HG03575 (cell line): ENCODE measurements at regions not wholly inside any gene's neighbourhood (a gene's known extent, or its start where the extent isn't known, plus 50 kb on each side); places are given as distances from the start of the nearest gene placed in this dataset.
A peak's percentile ranks its signal among the peaks of the same experiment; 100 is the strongest.

ENCODE experiments used
- ATAC-seq: cut with Tn5 transposase; IDR thresholded peaks from one replicate; pipeline ENCODE4 v1.9.1; 2021; ENCODE audit not compliant: unreplicated experiment, insufficient number of reproducible peaks, low FRiP score; ENCODE audit errors: extremely low read depth

DNA sequence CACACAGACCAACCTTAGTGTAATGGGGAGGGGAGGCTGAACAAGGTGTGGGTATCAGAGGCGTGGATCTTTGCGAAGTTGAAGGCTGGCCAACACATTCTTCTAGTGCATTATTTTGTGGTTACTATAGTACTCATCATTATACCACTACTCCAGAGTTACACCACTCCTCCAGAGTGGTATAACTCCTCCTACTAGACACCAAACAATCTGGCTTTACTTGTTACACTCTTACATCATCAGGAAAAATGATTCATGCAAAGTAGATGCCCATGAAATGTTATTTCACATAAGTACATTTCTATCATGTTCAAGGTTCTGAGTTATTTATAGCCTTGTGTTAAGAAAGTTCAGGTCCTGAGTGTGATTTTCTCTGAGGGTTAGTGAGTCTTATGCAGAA lies 443.1 kb upstream of the OPRM1 start:
- no peak for ATAC-seq

DNA sequence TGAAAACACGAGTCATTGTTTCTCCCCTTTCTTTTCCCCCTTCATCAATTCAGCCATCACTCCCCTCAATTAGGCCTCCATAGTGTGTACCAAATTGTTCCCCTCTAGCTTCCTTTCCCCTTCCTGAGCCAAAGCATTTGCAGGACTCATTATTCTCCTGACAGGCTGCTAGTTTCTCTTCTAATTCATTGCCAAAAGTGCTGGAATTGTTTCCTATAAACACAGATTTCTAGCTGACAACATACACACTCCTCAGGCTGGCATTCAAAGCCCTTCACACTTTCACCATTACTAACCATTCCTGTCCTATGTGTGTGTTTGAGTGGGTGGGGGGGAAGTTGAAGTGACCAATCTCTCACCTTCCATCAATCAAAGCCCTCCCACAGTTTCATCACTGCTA lies 444.2 kb upstream of the OPRM1 start:
- ATAC-seq = no peak

DNA sequence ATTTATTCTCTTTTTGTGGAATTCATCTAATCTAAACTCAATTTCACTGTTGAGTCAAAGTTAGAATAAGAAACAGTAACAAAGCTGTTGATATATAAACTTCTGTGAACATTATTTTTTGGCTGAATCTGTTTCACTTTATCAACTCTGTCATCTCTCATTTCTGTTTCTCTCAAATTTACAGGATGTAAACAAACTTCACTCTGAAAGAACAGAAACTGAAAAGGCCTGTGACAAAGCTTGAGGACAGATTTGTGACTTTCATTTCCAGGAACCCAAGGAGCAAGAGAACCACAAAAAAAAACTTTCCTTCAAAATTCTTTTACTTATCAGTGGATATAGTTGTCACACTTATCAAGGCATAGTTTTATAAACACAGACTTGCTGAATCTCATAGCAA lies 447.9 kb upstream of the OPRM1 start:
- ATAC-seq = peak; percentile 54

DNA sequence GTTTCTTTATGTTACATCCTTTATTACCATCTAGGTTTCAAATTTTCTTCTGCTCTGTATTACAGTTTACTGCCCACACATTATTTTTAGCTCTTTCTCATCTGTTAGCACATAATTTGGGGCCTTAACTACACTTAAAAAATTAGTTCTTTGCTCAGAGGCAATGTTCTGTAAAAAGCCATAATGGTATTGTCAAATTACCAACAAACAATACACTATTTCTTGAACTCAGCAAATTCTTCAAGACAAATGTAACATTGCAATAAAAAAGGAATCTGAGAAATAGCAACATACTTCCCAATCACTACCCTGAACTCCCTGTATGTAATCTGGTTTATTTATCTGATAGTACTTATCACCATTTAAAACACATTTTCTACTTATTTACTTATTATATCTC lies 448.6 kb upstream of the OPRM1 start:
- no peak for ATAC-seq

DNA sequence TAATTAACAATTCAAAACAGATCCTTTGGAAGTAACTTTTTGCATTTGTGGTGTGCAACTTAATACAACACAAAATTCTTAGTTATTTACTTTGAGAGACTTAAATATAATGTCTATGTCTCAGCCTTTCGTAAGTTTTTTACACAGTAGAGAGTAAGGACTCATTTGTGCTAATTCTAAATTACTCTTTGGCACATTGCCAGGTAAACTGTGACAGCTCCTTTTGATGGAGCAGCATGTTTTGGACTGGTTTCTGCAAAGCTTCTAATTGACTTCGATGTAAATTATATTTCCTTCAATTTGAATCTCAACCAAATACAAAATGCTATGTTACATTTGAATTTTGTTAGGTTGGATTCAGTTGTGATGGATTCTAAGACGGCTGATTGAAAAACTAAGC lies 450.7 kb upstream of the OPRM1 start:
- ATAC-seq = no peak

DNA sequence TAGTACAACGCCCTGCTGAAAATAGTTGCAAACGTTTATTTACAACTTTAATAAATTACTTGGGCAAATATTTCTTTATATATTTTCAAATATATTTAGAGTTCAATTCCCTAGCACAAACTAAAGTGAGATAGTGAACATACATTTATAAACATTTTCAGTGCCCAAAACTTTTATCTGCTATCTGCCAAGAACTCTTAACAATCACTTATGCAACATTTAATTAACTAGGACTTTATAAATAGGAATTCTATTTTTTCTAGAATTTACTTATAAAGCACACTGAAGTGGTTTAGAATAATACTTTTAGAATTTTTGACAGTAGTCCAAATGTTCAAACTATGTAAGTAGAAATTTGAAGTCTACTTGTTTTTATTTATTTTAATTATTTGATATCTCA lies 452.6 kb upstream of the RGS17 start:
- ATAC-seq = no peak

DNA sequence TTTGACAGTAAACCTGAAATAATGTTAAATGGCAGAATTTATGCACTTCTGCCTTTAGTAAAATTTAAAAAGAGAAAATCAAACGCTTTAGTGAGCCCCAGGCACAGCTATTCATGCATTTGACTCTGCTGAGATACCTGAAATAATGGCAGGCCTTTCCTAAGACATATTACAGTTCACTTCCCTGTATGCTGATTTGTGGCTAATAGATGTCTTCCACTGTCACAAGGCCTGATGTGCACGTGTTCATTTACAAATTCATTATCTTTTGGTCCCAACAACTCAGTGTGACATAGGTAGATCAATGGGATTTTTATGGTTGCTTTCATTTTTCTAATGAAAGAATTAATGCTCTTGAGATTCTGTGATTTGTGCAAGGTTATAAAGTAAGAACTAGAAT lies 449.7 kb upstream of the RGS17 start:
- ATAC-seq = no peak

DNA sequence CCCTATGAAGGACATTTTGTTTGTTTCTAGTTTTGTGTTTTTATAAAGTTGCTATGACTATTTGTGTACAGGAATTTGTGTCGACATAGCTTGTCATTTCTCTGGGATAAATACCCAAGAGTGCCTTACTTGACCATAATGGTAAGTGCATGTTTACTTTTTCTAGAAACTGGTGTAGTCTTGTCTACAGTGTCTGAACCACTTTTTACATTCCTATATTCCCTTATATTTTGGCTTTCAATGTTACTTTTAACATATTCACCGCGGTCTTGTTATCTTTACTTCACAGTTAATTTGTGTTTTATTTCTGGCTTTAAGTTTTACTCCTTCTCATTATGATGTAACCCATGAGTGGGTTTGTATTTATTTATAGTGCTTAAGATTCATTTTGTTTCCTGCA lies 444.4 kb upstream of the RGS17 start:
- ATAC-seq = no peak

DNA sequence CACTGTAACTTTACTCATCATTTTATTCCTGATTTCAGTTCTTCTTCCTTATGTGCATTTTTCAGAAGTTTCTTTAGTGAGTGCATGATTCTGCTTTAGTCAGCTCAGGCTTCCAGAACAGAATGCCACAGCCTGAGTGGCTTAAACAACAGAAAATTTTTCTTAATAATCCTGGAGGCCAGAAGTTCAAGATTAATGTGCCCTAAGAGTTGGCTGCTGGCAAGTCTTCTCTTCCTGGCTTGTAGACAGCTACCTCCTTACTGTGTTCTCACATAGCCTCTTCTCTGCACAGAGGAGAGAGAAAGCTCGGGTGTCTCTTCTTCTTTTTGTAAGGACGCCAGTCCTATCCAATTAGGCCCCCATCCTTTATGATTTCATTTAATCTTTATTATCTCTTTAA lies 443.1 kb upstream of the RGS17 start:
- ATAC-seq = no peak

DNA sequence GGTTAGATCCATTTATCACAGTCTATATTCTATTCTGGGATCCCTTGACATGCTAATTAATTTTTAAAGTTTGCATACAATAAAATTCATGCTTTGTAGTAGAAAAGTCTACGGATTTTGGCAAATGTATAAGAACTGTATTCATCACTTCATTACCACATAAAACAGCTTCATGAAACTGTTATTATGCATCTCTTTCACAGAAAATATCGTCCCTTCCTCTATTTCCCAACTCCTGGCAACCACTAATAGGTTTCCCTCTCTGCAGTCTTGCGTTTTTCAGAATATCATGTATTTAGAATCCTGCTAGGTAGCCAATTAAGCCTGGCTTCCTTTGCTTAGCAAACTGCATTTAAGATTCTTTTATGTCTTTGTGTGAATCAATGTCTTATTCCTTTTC lies 441.3 kb upstream of the RGS17 start:
- ATAC-seq = no peak

DNA sequence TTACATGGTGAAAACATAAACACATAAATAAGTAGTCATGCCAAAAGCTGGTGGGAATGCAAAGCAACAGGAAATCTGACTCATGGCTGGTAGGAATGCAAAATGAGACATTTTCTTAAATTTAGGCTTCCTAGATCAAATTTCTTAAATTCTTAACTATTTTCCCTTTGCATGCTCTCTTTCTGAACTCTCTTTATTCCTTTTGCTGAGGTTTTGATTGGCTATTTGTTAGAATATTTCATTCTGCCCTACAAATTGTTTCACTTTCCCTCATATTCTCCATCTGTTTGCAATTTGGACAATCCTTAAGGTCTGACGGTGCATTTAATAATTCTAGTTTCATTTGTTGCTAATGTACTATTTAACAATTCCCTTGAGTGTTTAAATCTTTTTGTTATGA lies 437.5 kb upstream of the RGS17 start:
- ATAC-seq = no peak

DNA sequence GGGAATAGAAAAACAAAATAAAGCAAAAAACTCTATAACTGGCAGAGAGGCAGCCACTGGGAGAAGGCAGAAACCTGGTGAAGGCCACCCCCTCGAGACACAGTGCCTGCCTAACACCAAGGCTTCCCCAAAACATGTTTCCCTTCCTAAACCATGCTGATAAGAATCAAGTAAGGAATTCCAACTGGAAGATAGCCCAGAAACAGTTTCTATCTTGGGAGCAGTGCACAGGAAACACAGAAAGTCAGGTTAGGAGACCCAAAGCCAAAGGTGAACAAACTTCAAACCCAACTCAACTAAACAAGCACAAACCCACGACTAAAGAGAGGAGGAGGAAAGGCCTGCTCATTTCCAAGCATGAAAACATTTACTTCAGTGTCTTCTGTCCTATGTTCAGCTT lies 433.7 kb upstream of the RGS17 start:
- ATAC-seq = no peak

DNA sequence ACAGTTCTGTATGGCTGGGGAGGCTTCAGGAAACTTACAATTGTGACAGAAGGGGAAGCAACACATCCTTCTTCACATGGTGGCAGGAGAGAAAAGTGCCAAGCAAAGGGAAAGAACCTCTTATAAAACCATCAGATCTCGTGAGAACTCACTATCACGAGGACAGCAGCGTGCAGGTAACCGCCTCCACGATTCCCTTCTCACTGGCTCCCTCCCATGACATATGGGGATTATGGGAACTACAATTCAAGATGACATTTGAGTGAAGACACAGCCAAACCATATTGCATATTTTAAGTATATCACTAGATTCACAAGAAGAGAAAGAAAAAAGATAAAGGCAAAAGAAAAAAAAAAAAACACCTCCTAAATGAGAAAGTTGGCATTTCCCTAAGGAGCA lies 431.9 kb upstream of the RGS17 start:
- no peak for ATAC-seq

DNA sequence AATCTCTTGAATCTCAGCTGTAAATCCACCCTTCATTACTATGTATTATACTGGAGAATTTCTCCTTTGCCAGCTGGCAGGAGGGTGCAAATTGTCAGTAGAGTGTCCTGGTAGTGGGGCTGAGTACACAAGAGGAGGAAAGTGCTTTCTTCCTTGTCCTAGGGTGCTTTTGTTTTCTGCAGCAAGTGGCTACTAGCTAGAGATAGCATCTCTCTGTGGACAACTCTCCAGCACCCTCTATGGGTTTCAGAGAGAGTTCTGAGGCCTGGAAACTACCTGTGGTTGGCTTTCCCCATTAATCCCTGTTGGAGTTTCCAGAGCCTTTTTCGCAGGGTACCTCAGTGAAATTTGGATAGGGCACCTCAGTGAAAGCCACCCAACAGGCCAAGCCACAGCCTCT lies 422.5 kb upstream of the RGS17 start:
- no peak for ATAC-seq

DNA sequence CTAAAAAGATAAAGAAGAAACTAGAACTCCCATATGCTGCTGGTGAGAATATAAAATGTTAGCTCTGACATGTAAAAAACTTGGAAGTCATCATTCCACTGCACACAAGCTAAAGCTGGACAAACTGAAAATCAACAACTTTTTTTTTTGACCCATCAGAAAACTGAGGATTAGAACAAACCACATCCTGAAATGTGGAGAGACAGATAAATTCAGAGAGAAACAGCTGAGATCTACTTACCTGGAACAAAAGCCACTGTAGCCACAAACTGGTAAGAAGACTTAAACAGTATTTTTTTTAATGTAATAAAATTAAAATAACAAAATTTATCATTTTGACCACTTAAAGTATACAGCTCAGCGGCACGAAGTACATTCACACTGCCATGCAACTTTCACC lies 408.5 kb upstream of the RGS17 start:
- ATAC-seq = no peak

DNA sequence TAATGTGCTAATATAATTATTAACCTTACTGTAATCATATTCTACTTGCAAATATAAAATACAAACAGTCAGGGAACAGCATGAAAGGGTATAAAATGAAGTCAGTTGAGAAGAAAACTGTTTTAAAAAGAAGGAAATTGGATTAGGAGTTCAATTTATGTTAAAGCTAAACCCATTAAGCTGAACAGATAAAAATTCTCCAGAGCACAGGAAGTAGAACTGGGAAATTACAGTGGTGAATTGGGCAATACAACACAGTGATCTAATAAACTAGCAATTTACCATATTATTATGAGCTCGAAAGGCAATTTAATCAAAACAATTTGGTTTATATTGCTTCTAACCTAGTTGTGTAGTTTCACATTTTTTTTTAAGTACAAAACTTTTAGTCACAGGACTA lies 407.4 kb upstream of the RGS17 start:
- no peak for ATAC-seq

DNA sequence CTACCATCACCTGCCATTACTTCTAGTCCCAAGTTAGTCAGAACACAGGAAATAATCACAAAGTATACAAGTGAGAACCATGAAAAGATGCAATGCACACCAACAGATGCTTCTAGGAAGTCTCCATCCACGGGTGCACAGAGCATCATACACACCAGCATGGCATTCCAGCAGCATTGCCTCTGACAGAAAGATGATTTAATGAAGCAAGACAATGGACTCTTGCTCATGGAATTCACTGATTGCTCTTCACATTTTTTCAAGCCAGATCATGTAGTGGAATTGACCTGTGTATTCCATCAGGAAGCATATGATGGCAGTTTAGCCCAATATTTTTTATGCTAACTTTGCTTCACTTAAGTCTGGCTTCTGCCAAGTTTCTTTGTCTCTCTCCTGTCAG lies 406.3 kb upstream of the RGS17 start:
- ATAC-seq = no peak

DNA sequence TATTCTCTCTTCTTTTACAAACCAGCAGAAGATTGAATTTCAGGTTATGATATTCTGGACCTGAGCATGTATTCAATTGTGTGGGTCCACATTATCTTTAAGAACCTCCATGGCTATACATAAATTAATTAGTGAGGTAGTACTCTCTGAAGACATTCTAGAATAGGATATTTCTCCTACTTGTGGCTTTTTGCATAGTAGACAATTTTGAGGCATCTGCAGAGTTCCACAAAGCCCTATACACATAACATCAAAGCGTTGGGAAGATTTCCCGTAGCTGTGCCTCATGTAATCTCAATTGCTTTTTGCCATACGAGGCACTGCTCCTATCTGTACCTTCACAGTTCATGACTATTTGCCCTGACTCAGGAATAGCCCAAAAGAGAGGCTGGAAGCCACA lies 395.4 kb upstream of the RGS17 start:
- ATAC-seq = no peak

DNA sequence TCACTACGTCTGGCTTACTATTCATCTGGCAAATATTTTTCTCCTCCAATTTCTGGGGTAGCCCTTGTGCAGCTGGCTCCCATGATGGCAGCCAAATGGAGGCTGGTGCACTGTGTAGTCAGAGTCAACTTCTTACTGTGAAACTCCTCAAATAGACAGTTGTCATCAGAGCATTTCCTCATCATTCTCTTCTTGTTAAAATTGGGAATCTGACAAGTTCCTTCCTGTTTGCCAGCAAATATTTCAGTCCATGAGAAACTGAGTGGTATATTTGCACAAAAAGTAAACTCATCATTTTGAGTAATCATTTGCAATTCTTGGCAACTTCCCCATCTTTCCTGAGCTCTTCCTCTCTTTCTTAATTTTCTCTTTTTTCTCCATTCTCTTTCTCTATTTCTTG lies 394.9 kb upstream of the RGS17 start:
- no peak for ATAC-seq

DNA sequence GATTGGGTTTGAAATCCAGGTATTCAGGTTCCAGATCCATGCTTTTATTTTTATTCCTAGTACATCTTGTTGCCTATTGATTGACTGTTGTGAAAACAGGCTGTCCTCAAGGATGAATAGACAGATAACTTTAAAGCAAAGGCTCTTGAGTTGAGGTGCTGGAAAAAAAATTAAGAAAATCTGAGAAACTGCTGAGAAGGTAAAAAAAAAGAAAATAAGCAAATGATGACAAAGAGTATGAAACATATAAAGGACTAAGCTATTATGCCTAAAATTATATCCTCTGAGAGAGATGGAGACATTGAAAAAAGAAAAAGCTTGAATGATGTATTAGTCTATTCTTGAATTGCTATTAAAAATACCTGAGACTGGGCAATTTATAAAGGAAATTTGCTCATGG lies 392.3 kb upstream of the RGS17 start:
- no peak for ATAC-seq

DNA sequence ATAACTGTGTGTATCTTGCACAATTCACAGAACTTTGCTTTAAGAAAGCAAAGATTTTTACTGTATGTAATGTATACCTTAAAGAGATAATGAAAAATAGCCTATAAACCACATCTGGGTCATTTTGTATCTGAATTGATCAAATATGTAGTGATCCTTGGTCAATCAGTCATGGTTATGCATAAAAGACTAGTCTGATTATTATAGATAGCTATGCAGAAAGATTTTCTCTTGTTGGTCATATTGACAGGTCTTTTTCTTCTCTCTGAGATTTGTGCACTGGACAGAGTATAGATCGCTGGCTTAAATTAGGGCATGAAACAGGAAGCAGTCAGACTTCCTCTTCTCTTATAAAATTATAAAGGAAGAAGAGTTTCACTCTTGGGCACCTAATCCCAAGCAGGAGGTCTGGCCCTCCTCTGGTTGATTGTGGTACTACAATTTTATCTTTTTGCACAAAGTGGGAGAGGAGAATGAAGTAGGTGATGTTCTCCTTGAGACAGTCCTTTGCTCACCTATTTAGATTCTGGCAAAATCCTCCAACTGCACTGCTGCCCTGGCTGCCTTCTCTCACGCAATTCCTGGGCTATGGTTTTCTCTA lies 380.9 kb upstream of the RGS17 start:
- peak; percentile 91 for ATAC-seq

DNA sequence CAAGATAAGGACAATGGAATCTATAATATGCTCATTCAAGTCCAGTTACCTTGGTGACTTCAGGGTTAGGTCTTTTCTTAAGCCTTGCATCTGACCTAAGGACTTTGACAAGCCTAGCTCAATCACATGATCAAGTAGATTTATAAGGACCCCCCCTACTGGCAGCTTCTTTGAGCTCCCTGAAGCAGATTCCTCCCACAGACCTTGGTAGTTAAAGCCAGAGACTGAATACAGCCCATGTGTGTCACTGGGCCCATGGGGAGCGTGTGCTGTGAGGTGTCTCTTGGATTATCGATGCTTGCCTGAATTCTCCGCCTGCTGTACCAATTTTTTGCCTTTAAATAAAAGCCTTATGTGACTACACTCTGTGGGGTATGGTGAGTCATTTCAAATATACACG lies 372.7 kb upstream of the RGS17 start:
- no peak for ATAC-seq
